ENCODE measurements at regions not wholly inside any gene's neighbourhood (a gene's known extent, or its start where the extent isn't known, plus 50 kb on each side); places are given as distances from the start of the nearest gene placed in this dataset.

GRCh38 chr17:33776304-33776703, 478.8 kb upstream of the CCL2 start:
- Histone ChIP-seq H3K4me2 (ENCODE audit: control insufficient read depth, insufficient read depth) (no peak overlapping the region), H3K4me1 (ENCODE audit: control insufficient read depth, insufficient read depth, low read length) (no peaks in the 10 kb centered on the region), H3K9me3 (replicated peaks; ENCODE audit: control insufficient read depth, insufficient read depth, low read length) (no peaks in the 10 kb centered on the region), H3K4me3 (no peak overlapping the region), H3K27me3 (replicated peaks in 1 of 2; ENCODE audit: control insufficient read depth in 2 of 2, insufficient read depth in 2 of 2, low read length in 1 of 2) (no peaks in the 10 kb centered on the region; a peak in 1 of 4 replicates), H2AFZ (ENCODE audit: control insufficient read depth, low read depth, low read length) (no peak overlapping the region), H3K36me3 (ENCODE audit: control insufficient read depth in 2 of 2, insufficient read depth in 2 of 2, low read length in 1 of 2) (no peaks in the 10 kb centered on the region), H3K79me2 (ENCODE audit: control insufficient read depth, insufficient read depth, low read length) (no peaks in the 10 kb centered on the region), H4K20me1 (ENCODE audit: control insufficient read depth, insufficient read depth) (no peaks in the 10 kb centered on the region), H3K27ac (ENCODE audit: control insufficient read depth, insufficient read depth) (no peak overlapping the region), H3K9ac (ENCODE audit: control insufficient read depth, insufficient read depth, low read length) (no peak overlapping the region)
- ChIA-PET RAD21 (ENCODE audit: unreplicated experiment) (no interaction called here), POLR2A (no interaction called here), CTCF (interaction anchor here (1.4 kb wide), 1 partner anchor 20 kb away, joined by 3 read pairs; no protein-coding TSS in a partner anchor), SMC1A (ENCODE audit: uncharacterized antibody, unreplicated experiment) (interaction anchor here (3.7 kb wide), 1 partner anchor 369 kb away, joined by 13 read pairs; no protein-coding TSS in a partner anchor)
- in situ Hi-C loops (cut with MboI), result no loop called here
- intact Hi-C loops (cut with micrococcal nuclease; ENCODE audit: unreplicated experiment), result no loop called here
- ATAC-seq (no peak), DNase-seq (ENCODE audit: low read depth, low spot score) (no peak), FAIRE-seq (no peak)
- no peak for TF ChIP-seq ELK1 (IDR thresholded peaks at IDR 0.05; ENCODE audit: low read depth, low read length)
- no TSS peak for BruUV-seq (replicated peaks)
- 2% methylated on average over 4 of the region's 4 CpGs for WGBS (ENCODE audit: insufficient coverage, insufficient replicate concordance, low lambda C conversion rate, missing lambda C conversion rate)

GRCh38 chr17:33776903-33777302, 478.2 kb upstream of the CCL2 start:
- H3K4me3 ChIP-seq, result no peak overlapping the region
- BruUV-seq (replicated peaks), result no TSS peak
- no peak for DNase-seq (ENCODE audit: low read depth, low spot score)
- POLR2A ChIA-PET, result no interaction called here
- RAD21 ChIA-PET (ENCODE audit: unreplicated experiment), result no interaction called here
- no peak for FAIRE-seq
- H3K27ac ChIP-seq (ENCODE audit: control insufficient read depth, insufficient read depth), result no peak overlapping the region
- no peaks in the 10 kb centered on the region; a peak in 1 of 4 replicates for H3K27me3 ChIP-seq (replicated peaks in 1 of 2; ENCODE audit: control insufficient read depth in 2 of 2, insufficient read depth in 2 of 2, low read length in 1 of 2)
- H2AFZ ChIP-seq (ENCODE audit: control insufficient read depth, low read depth, low read length), result no peak overlapping the region
- H3K4me1 ChIP-seq (ENCODE audit: control insufficient read depth, insufficient read depth, low read length), result no peaks in the 10 kb centered on the region
- SMC1A ChIA-PET (ENCODE audit: uncharacterized antibody, unreplicated experiment), result interaction anchor here (3.7 kb wide), 1 partner anchor 369 kb away, joined by 13 read pairs; no protein-coding TSS in a partner anchor
- CTCF ChIA-PET, result interaction anchor here (1.1 to 2.8 kb wide), 4 partner anchors 20 to 386 kb away, joined by 3 to 48 read pairs (median 3); no protein-coding TSS in a partner anchor
- no peaks in the 10 kb centered on the region for H3K36me3 ChIP-seq (ENCODE audit: control insufficient read depth in 2 of 2, insufficient read depth in 2 of 2, low read length in 1 of 2)
- H3K9me3 ChIP-seq (replicated peaks; ENCODE audit: control insufficient read depth, insufficient read depth, low read length), result no peaks in the 10 kb centered on the region
- H3K9ac ChIP-seq (ENCODE audit: control insufficient read depth, insufficient read depth, low read length), result no peak overlapping the region
- no peaks in the 10 kb centered on the region for H4K20me1 ChIP-seq (ENCODE audit: control insufficient read depth, insufficient read depth)
- ATAC-seq, result no peak
- intact Hi-C loops (cut with micrococcal nuclease; ENCODE audit: unreplicated experiment), result no loop called here
- no peaks in the 10 kb centered on the region for H3K79me2 ChIP-seq (ENCODE audit: control insufficient read depth, insufficient read depth, low read length)
- whole genome bisulfite sequencing (ENCODE audit: insufficient coverage, insufficient replicate concordance, low lambda C conversion rate, missing lambda C conversion rate), result 36% methylated on average over 9 of the region's 9 CpGs
- in situ Hi-C loops (cut with MboI), result no loop called here
- no peak overlapping the region for H3K4me2 ChIP-seq (ENCODE audit: control insufficient read depth, insufficient read depth)
- TF ChIP-seq HDGF (IDR thresholded peaks at IDR 0.05) (no peak), MTA2 (IDR thresholded peaks at IDR 0.05; ENCODE audit: low read depth) (no peak), ZNF687 (IDR thresholded peaks at IDR 0.05) (no peak), ZBTB11 (CRISPR knock-in tag; IDR thresholded peaks at IDR 0.05) (no peak), RAD21 (IDR thresholded peaks at IDR 0.05; ENCODE audit: insufficient read depth, low read depth, low read length) (no peak), GATAD2B (conservative IDR thresholded peaks at IDR 0.05; ENCODE audit: low read depth) (no peak), SUZ12 (IDR thresholded peaks at IDR 0.05; ENCODE audit: unreplicated experiment) (no peak), CBX5 (IDR thresholded peaks at IDR 0.05; ENCODE audit: low read depth) (no peak)

All from GM12878 (cell line).